SK-N-SH treated with all-trans-retinoic acid at 6 μM for 48 hours (cell line): ENCODE measurements at regions not wholly inside any gene's neighbourhood (a gene's known extent, or its start where the extent isn't known, plus 50 kb on each side); places are given as distances from the start of the nearest gene placed in this dataset.

Experiments
- ARNTL ChIP-seq: fragments of 450-650 bp; formaldehyde crosslinking; IDR thresholded peaks from 2 replicates; pipeline ENCODE4 v1.5.0; 2020; ENCODE audit warnings: low read depth, mild to moderate bottlenecking, moderate library complexity, borderline replicate concordance
- BACH2 ChIP-seq: fragments of 250-450 bp; sonication (Bioruptor Pico); IDR thresholded peaks from 2 replicates; pipeline ENCODE4 v1.9.0; 2021; ENCODE audit warnings: mild to moderate bottlenecking, borderline replicate concordance
- CSDC2 ChIP-seq: fragments of 250-450 bp; sonication (Bioruptor Pico); IDR thresholded peaks from 2 replicates; pipeline ENCODE4 v1.5.0; 2020; ENCODE audit warnings: mild to moderate bottlenecking, moderate library complexity
- ESRRG ChIP-seq: fragments of 250-450 bp; sonication (Bioruptor Pico); IDR thresholded peaks from 2 replicates; pipeline ENCODE4 v1.6.1; 2021; ENCODE audit warnings: mild to moderate bottlenecking
- ISL1 ChIP-seq: fragments of 250-450 bp; sonication (Bioruptor Pico); IDR thresholded peaks from 2 replicates; pipeline ENCODE4 v2.1.2; 2022; ENCODE audit warnings: mild to moderate bottlenecking, moderate library complexity
- OSR1 ChIP-seq: fragments of 250-450 bp; sonication (Bioruptor Pico); IDR thresholded peaks from 2 replicates; pipeline ENCODE4 v1.8.0; 2022; ENCODE audit warnings: moderate library complexity, mild to moderate bottlenecking, inconsistent platforms
- TCF4 ChIP-seq: fragments of 250-450 bp; sonication (Bioruptor Pico); IDR thresholded peaks from 2 replicates; pipeline ENCODE4 v1.8.0; 2021; ENCODE audit warnings: mild to moderate bottlenecking, moderate library complexity, borderline replicate concordance
- ZC3H10 ChIP-seq: fragments of 250-450 bp; sonication (Bioruptor Pico); IDR thresholded peaks from 2 replicates; pipeline ENCODE4 v1.5.1; 2021; ENCODE audit warnings: mild to moderate bottlenecking, moderate library complexity
- TF ChIP-seq, protein P1 (sequence below): fragments of 250-450 bp; sonication (Bioruptor Pico); IDR thresholded peaks from 2 replicates; pipeline ENCODE4 v1.8.0; 2021; ENCODE audit warnings: low read depth, mild to moderate bottlenecking, moderate library complexity, borderline replicate concordance

DNA sequence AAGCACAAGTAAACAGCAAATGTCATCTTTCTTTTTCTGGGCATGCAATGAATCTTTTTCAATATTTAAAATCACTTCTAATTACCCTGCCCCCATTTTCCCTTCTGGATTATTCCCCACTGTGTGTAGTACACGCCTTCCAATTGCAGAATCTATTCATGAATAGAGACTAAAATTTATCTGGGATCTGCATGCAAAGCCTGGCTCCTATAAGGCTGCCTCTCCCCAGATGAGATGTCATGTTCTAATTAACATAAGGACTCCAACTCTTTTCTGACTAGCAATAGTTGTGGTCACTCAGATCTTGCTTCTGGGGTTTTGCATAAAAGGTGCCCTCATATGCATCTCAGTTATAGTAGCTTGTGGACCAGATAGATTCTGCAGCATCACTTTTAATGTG, 473.5 kb downstream of the BTG1 start:
- TF ChIP-seq BACH2 (CRISPR knock-in tag) = no peak
- no peak for TF ChIP-seq OSR1 (CRISPR knock-in tag)
- no peak for TF ChIP-seq ZC3H10
- TF ChIP-seq ARNTL = no peak
- TF ChIP-seq CSDC2 = no peak
- no peak for TF ChIP-seq ISL1 (CRISPR knock-in tag)
- TF ChIP-seq, protein P1, sequence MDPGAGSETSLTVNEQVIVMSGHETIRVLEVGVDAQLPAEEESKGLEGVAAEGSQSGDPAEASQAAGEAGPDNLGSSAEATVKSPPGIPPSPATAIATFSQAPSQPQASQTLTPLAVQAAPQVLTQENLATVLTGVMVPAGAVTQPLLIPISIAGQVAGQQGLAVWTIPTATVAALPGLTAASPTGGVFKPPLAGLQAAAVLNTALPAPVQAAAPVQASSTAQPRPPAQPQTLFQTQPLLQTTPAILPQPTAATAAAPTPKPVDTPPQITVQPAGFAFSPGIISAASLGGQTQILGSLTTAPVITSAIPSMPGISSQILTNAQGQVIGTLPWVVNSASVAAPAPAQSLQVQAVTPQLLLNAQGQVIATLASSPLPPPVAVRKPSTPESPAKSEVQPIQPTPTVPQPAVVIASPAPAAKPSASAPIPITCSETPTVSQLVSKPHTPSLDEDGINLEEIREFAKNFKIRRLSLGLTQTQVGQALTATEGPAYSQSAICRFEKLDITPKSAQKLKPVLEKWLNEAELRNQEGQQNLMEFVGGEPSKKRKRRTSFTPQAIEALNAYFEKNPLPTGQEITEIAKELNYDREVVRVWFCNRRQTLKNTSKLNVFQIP (CRISPR knock-in tag) = no peak
- TF ChIP-seq ESRRG (CRISPR knock-in tag) = no peak
- TF ChIP-seq TCF4 (CRISPR knock-in tag) = no peak
